Caco-2 (cell line): ENCODE measurements at regions not wholly inside any gene's neighbourhood (a gene's known extent, or its start where the extent isn't known, plus 50 kb on each side); places are given as distances from the start of the nearest gene placed in this dataset.

Experiments
- BruUV-seq: library from RNA; stranded (reverse); fragments of 400-500 nt; replicated peaks from 2 replicates; lab custom pipeline; 2021; lab: Mats Ljungman, UMichigan
- CTCF ChIA-PET: fragments of 300-600 bp; sonication (Branson Sonifier 250); formaldehyde crosslinking; loops from one replicate; lab custom pipeline; 2022; ENCODE audit warnings: antibody characterized with exemption; lab: Charles Lee
- POLR2A ChIA-PET: fragments of 300-600 bp; sonication (Branson Sonifier 250); formaldehyde crosslinking; loops from one replicate; lab custom pipeline; 2022; ENCODE audit warnings: antibody characterized with exemption; lab: Charles Lee
- DNase-seq, 2 experiments: peaks; one replicate each; pipeline versions ENCODE4 v3.0.0 to v3.0.0-alpha.2; 2020 to 2022
- H3K27me3 ChIP-seq: replicated peaks from 2 replicates; pipeline ENCODE4 v1.6.0; 2011; ENCODE audit warnings: low read length; ENCODE audit not compliant: control insufficient read depth, insufficient read depth
- H3K36me3 ChIP-seq: 2 replicates; pipeline ENCODE4 v1.5.1; 2011; ENCODE audit warnings: low read length; ENCODE audit not compliant: control insufficient read depth, insufficient read depth
- H3K4me1 ChIP-seq: fragments of 250-450 bp; sonication (Bioruptor Pico); 2 replicates; pipeline ENCODE4 v1.5.1; 2020; ENCODE audit warnings: mild to moderate bottlenecking
- H3K4me3 ChIP-seq: 2 replicates; pipeline ENCODE4 v1.5.1; 2011; ENCODE audit warnings: low read depth, mild to moderate bottlenecking, control low read depth, low read length
- H3K9me3 ChIP-seq: fragments of 250-450 bp; sonication (Bioruptor Pico); 2 replicates; pipeline ENCODE4 v1.5.1; 2020; ENCODE audit warnings: mild to moderate bottlenecking, moderate library complexity
- H3K27ac Mint-ChIP-seq: one replicate; pipeline ENCODE4 v1.8.0; 2022; ENCODE audit warnings: mixed read lengths; ENCODE audit not compliant: unreplicated experiment
- H3K27me3 Mint-ChIP-seq: one replicate; pipeline ENCODE4 v1.8.0; 2022; ENCODE audit warnings: mixed read lengths; ENCODE audit not compliant: insufficient read depth, unreplicated experiment
- H3K36me3 Mint-ChIP-seq: one replicate; pipeline ENCODE4 v1.8.0; 2022; ENCODE audit warnings: mild to moderate bottlenecking, mixed read lengths; ENCODE audit not compliant: insufficient read depth, unreplicated experiment
- H3K4me1 Mint-ChIP-seq: one replicate; pipeline ENCODE4 v1.8.0; 2022; ENCODE audit warnings: low read depth, mixed read lengths; ENCODE audit not compliant: unreplicated experiment
- H3K4me3 Mint-ChIP-seq: one replicate; pipeline ENCODE4 v1.8.0; 2022; ENCODE audit warnings: mild to moderate bottlenecking, moderate library complexity, mixed read lengths; ENCODE audit not compliant: unreplicated experiment
- H3K9me3 Mint-ChIP-seq: one replicate; pipeline ENCODE4 v1.8.0; 2022; ENCODE audit warnings: mixed read lengths; ENCODE audit not compliant: unreplicated experiment
- CTCF ChIP-seq, 2 experiments: fragments of 200-600 bp in 1 of 2; IDR thresholded peaks; 1 replicate in 1 of 2; 2 replicates in 1 of 2; pipeline versions ENCODE4 v1.5.1 to v1.8.0; 2011 to 2022; ENCODE audit warnings: antibody characterized with exemption in 1 of 2, control low read depth in 1 of 2, inconsistent platforms in 1 of 2, low read depth in 1 of 2, low read length in 1 of 2, mild to moderate bottlenecking in 1 of 2, moderate library complexity in 1 of 2; ENCODE audit not compliant: insufficient read depth in 1 of 2, severe bottlenecking in 1 of 2, unreplicated experiment in 1 of 2
- intact Hi-C: fragments of 100-400 bp; cut with micrococcal nuclease; formaldehyde crosslinking; loops from one replicate; pipeline ENCODE4 v1.10.0; 2022; ENCODE audit not compliant: unreplicated experiment

GRCh38 chr15:94894056-94894455 lies 662.7 kb downstream of the MCTP2 start:
- Mint-ChIP-seq H3K36me3 (no peaks in the 10 kb centered on the region), H3K4me1 (no peaks in the 10 kb centered on the region), H3K9me3 (no peaks in the 10 kb centered on the region), H3K27me3 (no peaks in the 10 kb centered on the region), H3K4me3 (no peak overlapping the region), H3K27ac (no peak overlapping the region)
- intact Hi-C loops = no loop called here
- BruUV-seq = no TSS peak
- H3K9me3 ChIP-seq = no peaks in the 10 kb centered on the region
- H3K4me3 ChIP-seq = no peak overlapping the region
- ChIA-PET POLR2A (no interaction called here), CTCF (no interaction called here)
- no peaks in the 10 kb centered on the region for H3K36me3 ChIP-seq
- no peak for TF ChIP-seq CTCF (IDR thresholded peaks at IDR 0.05; ENCODE audit: insufficient read depth in 1 of 2, low read depth in 1 of 2, low read length in 1 of 2, severe bottlenecking in 1 of 2, unreplicated experiment in 1 of 2)
- H3K27me3 ChIP-seq = no peaks in the 10 kb centered on the region
- no peaks in the 10 kb centered on the region for H3K4me1 ChIP-seq
- no peak for DNase-seq

GRCh38 chr15:94909510-94909909 lies 678.1 kb downstream of the MCTP2 start:
- Mint-ChIP-seq H3K36me3 (no peaks in the 10 kb centered on the region), H3K4me3 (no peak overlapping the region), H3K27ac (no peak overlapping the region), H3K9me3 (no peaks in the 10 kb centered on the region), H3K4me1 (peaks cover 6% of the 10 kb centered on the region), H3K27me3 (no peaks in the 10 kb centered on the region)
- CTCF ChIA-PET = no interaction called here
- Histone ChIP-seq H3K4me3 (no peak overlapping the region), H3K27me3 (no peaks in the 10 kb centered on the region), H3K36me3 (no peaks in the 10 kb centered on the region), H3K4me1 (peaks cover 3% of the 10 kb centered on the region; the same call in 1 of the 2 replicates), H3K9me3 (no peaks in the 10 kb centered on the region)
- POLR2A ChIA-PET = no interaction called here
- no peak for DNase-seq
- BruUV-seq = no TSS peak
- intact Hi-C loops = no loop called here
- TF ChIP-seq CTCF (IDR thresholded peaks at IDR 0.05; ENCODE audit: insufficient read depth in 1 of 2, low read depth in 1 of 2, low read length in 1 of 2, severe bottlenecking in 1 of 2, unreplicated experiment in 1 of 2) = no peak

- H3K9me3 Mint-ChIP-seq = no peaks in the 10 kb centered on the region
These were observed 678.8 kb downstream of the MCTP2 start for GRCh38 chr15:94910166-94910565.

More at GRCh38 chr15:94910166-94910565, 678.8 kb downstream of the MCTP2 start:
- no peak for TF ChIP-seq CTCF (IDR thresholded peaks at IDR 0.05; ENCODE audit: insufficient read depth in 1 of 2, low read depth in 1 of 2, low read length in 1 of 2, severe bottlenecking in 1 of 2, unreplicated experiment in 1 of 2)
- intact Hi-C loops = no loop called here
- BruUV-seq = no TSS peak
- Mint-ChIP-seq H3K27me3 (no peaks in the 10 kb centered on the region), H3K27ac (no peak overlapping the region), H3K36me3 (no peaks in the 10 kb centered on the region), H3K4me1 (peaks cover 6% of the 10 kb centered on the region), H3K4me3 (no peak overlapping the region)
- Histone ChIP-seq H3K4me3 (no peak overlapping the region), H3K27me3 (no peaks in the 10 kb centered on the region), H3K36me3 (no peaks in the 10 kb centered on the region), H3K9me3 (no peaks in the 10 kb centered on the region), H3K4me1 (peaks cover 3% of the 10 kb centered on the region; the same call in 1 of the 2 replicates)
- CTCF ChIA-PET = no interaction called here
- POLR2A ChIA-PET = no interaction called here
- DNase-seq = no peak
